Ascending aorta (tissue), 2 donors: ENCODE measurements at regions not wholly inside any gene's neighbourhood (a gene's known extent, or its start where the extent isn't known, plus 50 kb on each side); places are given as distances from the start of the nearest gene placed in this dataset.

Experiments
- DNase-seq, 2 donors: peaks; one replicate each; pipeline ENCODE4 v3.0.0-alpha.2; 2019; ENCODE audit warnings: low spot score in 2 of 2
- H3K27ac ChIP-seq, 2 donors: fragments of 200-600 bp; sonication (generic); one replicate each; pipeline ENCODE4 v1.5.1; 2016 to 2017; ENCODE audit warnings: mild to moderate bottlenecking in 1 of 2
- H3K27me3 ChIP-seq: fragments of 200-600 bp; sonication (generic); one replicate; pipeline ENCODE4 v1.5.1; 2017
- H3K36me3 ChIP-seq, 2 donors: fragments of 200-600 bp; sonication (generic); one replicate each; pipeline ENCODE4 v1.5.1; 2016
- H3K4me1 ChIP-seq, 2 donors: fragments of 200-600 bp; sonication (generic); one replicate each; pipeline ENCODE4 v1.5.1; 2016 to 2017; ENCODE audit warnings: mild to moderate bottlenecking in 1 of 2
- H3K4me3 ChIP-seq, 2 donors: fragments of 200-600 bp; sonication (generic); one replicate each; pipeline ENCODE4 v1.5.1; 2016 to 2017; ENCODE audit warnings: mild to moderate bottlenecking in 1 of 2
- H3K9me3 ChIP-seq, 2 donors: fragments of 200-600 bp; sonication (generic); one replicate each; pipeline ENCODE4 v1.5.1; 2016
- CTCF ChIP-seq, 3 experiments: fragments of 200-600 bp in 2 of 3; fragments of 450-650 bp in 1 of 3; sonication (generic) in 2 of 3; IDR thresholded peaks; one replicate each; pipeline ENCODE4 v1.5.1; 2016 to 2019; ENCODE audit warnings: antibody characterized with exemption in 3 of 3, mild to moderate bottlenecking in 1 of 3, moderate library complexity in 1 of 3
- intact Hi-C: fragments of 100-400 bp; cut with DNase I; formaldehyde crosslinking; loops from one replicate; pipeline ENCODE4 v1.15.1; 2023

GRCh38 chr17:68190495-68190894, 57.3 kb upstream of the AMZ2 start:
- Histone ChIP-seq H3K9me3 (no peaks in the 10 kb centered on the region), H3K36me3 (no peaks in the 10 kb centered on the region), H3K27ac (no peak overlapping the region), H3K4me3 (no peak overlapping the region), H3K27me3 (no peaks in the 10 kb centered on the region), H3K4me1 (no peaks in the 10 kb centered on the region)
- no peak for DNase-seq
- intact Hi-C loops: no loop called here
- TF ChIP-seq CTCF (IDR thresholded peaks at IDR 0.05): no peak

GRCh38 chr17:68195667-68196393, 52.0 kb upstream of the AMZ2 start:
- Histone ChIP-seq H3K4me3 (peak overlapping the region; percentile 18 to 62), H3K27ac (no peak overlapping the region), H3K36me3 (no peaks in the 10 kb centered on the region), H3K9me3 (no peaks in the 10 kb centered on the region), H3K4me1 (peaks cover 31 to 47% of the 10 kb centered on the region in 2 donors), H3K27me3 (peaks cover 37% of the 10 kb centered on the region)
- DNase-seq: no peak
- TF ChIP-seq CTCF (IDR thresholded peaks at IDR 0.05): no peak
- intact Hi-C loops: no loop called here

GRCh38 chr17:68196394-68197090, 51.3 kb upstream of the AMZ2 start:
- intact Hi-C loops: no loop called here
- Histone ChIP-seq H3K9me3 (no peaks in the 10 kb centered on the region), H3K4me1 (peaks cover 31 to 50% of the 10 kb centered on the region in 2 donors), H3K27me3 (peaks cover 37% of the 10 kb centered on the region), H3K27ac (no peak overlapping the region), H3K36me3 (no peaks in the 10 kb centered on the region), H3K4me3 (peak overlapping the region; percentile 18 to 62)
- no peak for DNase-seq
- no peak for TF ChIP-seq CTCF (IDR thresholded peaks at IDR 0.05)

- peaks cover 31 to 50% of the 10 kb centered on the region in 2 donors for H3K4me1 ChIP-seq
Observed at GRCh38 chr17:68197091-68197996, 50.5 kb upstream of the AMZ2 start.

More at GRCh38 chr17:68197091-68197996, 50.5 kb upstream of the AMZ2 start:
- H3K27ac ChIP-seq: no peak overlapping the region
- peaks cover 37% of the 10 kb centered on the region for H3K27me3 ChIP-seq
- peak overlapping the region; percentile 18 to 62 for H3K4me3 ChIP-seq
- no peaks in the 10 kb centered on the region for H3K9me3 ChIP-seq
- DNase-seq: no peak
- TF ChIP-seq CTCF (IDR thresholded peaks at IDR 0.05): no peak
- H3K36me3 ChIP-seq: no peaks in the 10 kb centered on the region
- intact Hi-C loops: no loop called here
